ENCODE measurements at regions not wholly inside any gene's neighbourhood (a gene's known extent, or its start where the extent isn't known, plus 50 kb on each side); places are given as distances from the start of the nearest gene placed in this dataset.

DNA sequence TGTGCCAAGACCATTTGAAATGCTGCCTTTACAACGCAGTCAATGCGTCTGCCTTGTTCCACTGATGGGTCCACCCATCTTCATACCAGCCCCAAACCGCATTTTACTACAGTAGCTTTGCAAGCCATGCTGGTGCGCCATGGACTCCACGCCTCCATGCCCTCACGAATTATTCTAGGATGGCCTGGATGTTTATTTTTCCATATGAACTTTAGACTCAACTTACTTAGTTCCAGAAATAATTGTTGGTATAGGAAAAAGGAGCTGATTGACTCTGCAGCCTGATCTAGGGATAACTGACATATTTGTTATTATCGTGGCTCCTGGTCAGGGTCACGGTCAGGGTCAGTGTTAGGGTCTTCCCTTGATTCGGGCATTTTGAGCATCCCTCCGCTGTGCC lies 70.0 kb upstream of the ZNF469 start:
- TF ChIP-seq, protein P1, sequence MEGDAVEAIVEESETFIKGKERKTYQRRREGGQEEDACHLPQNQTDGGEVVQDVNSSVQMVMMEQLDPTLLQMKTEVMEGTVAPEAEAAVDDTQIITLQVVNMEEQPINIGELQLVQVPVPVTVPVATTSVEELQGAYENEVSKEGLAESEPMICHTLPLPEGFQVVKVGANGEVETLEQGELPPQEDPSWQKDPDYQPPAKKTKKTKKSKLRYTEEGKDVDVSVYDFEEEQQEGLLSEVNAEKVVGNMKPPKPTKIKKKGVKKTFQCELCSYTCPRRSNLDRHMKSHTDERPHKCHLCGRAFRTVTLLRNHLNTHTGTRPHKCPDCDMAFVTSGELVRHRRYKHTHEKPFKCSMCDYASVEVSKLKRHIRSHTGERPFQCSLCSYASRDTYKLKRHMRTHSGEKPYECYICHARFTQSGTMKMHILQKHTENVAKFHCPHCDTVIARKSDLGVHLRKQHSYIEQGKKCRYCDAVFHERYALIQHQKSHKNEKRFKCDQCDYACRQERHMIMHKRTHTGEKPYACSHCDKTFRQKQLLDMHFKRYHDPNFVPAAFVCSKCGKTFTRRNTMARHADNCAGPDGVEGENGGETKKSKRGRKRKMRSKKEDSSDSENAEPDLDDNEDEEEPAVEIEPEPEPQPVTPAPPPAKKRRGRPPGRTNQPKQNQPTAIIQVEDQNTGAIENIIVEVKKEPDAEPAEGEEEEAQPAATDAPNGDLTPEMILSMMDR (conservative IDR thresholded peaks at IDR 0.05; ENCODE audit: low read depth, low read length), result no peak
- TF ChIP-seq EZH2 (IDR thresholded peaks at IDR 0.05; ENCODE audit: borderline replicate concordance, low read depth, low read length, poor library complexity, severe bottlenecking), result no peak

Data from A673 (cell line).